ENCODE measurements at regions not wholly inside any gene's neighbourhood (a gene's known extent, or its start where the extent isn't known, plus 50 kb on each side); places are given as distances from the start of the nearest gene placed in this dataset.

DNA sequence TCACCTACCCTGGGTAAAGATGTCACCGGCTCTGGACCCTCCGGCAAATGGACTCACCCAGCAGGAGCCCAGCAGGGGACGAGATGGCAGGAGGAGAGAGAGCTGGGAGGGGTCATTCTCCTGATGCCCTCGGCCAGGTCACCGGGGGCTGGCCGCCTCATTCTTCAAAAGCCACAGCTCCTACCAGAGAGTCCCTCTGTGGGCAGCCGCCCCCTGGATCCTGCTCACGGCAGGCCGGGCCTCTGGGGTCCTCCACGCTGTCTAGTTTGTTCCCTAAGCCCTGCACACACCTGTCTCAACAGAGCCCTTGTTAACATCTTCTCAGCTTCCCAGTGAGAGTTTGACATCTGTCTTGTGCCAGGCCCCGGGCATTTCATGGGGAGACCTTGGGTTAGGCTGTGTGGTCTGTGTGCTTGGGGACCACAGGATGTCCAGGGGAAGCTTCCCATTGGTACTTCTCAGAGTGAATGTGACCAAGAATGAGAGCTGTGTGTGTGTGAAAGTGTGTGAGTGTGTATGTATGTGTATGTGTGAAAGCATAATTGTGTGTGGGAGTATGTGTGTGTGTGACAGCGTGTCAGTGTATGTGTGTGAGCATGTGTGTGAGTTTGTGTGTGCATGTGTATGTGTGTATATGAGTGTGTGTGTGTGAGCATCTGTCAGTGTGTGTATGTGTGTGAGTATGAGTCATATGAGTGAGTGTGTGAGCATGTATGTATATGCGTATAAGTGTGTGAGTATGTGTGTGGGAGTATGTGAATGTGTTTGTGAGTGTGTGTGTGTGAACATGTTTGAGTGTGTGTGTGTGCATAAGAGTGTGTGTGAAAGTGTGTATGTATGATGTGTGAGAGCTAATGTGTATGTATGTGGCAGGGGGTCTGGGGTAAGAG lies 65.5 kb upstream of the BCO1 start:
- TF ChIP-seq, protein P1, sequence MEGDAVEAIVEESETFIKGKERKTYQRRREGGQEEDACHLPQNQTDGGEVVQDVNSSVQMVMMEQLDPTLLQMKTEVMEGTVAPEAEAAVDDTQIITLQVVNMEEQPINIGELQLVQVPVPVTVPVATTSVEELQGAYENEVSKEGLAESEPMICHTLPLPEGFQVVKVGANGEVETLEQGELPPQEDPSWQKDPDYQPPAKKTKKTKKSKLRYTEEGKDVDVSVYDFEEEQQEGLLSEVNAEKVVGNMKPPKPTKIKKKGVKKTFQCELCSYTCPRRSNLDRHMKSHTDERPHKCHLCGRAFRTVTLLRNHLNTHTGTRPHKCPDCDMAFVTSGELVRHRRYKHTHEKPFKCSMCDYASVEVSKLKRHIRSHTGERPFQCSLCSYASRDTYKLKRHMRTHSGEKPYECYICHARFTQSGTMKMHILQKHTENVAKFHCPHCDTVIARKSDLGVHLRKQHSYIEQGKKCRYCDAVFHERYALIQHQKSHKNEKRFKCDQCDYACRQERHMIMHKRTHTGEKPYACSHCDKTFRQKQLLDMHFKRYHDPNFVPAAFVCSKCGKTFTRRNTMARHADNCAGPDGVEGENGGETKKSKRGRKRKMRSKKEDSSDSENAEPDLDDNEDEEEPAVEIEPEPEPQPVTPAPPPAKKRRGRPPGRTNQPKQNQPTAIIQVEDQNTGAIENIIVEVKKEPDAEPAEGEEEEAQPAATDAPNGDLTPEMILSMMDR (conservative IDR thresholded peaks at IDR 0.05; ENCODE audit: low read depth, low read length), result no peak
- H3K4me3 ChIP-seq (ENCODE audit: low read depth, low read length), result no peak overlapping the region
- no peak for DNase-seq (ENCODE audit: low read depth)

GRCh38 chr16:81170824-81171223 lies 67.7 kb upstream of the BCO1 start:
- no peak overlapping the region for H3K4me3 ChIP-seq (ENCODE audit: low read depth, low read length)
- TF ChIP-seq, protein P1 (conservative IDR thresholded peaks at IDR 0.05; ENCODE audit: low read depth, low read length), result no peak
- DNase-seq (ENCODE audit: low read depth), result no peak

- no peak overlapping the region for H3K4me3 ChIP-seq (ENCODE audit: low read depth, low read length)
- DNase-seq (ENCODE audit: low read depth), result no peak
- TF ChIP-seq, protein P1 (conservative IDR thresholded peaks at IDR 0.05; ENCODE audit: low read depth, low read length), result no peak
These were observed 70.1 kb upstream of the BCO1 start for GRCh38 chr16:81168406-81168805.

GRCh38 chr16:81167851-81168250 lies 70.6 kb upstream of the BCO1 start:
- TF ChIP-seq, protein P1 (conservative IDR thresholded peaks at IDR 0.05; ENCODE audit: low read depth, low read length), result no peak
- H3K4me3 ChIP-seq (ENCODE audit: low read depth, low read length), result no peak overlapping the region
- DNase-seq (ENCODE audit: low read depth), result no peak

DNA sequence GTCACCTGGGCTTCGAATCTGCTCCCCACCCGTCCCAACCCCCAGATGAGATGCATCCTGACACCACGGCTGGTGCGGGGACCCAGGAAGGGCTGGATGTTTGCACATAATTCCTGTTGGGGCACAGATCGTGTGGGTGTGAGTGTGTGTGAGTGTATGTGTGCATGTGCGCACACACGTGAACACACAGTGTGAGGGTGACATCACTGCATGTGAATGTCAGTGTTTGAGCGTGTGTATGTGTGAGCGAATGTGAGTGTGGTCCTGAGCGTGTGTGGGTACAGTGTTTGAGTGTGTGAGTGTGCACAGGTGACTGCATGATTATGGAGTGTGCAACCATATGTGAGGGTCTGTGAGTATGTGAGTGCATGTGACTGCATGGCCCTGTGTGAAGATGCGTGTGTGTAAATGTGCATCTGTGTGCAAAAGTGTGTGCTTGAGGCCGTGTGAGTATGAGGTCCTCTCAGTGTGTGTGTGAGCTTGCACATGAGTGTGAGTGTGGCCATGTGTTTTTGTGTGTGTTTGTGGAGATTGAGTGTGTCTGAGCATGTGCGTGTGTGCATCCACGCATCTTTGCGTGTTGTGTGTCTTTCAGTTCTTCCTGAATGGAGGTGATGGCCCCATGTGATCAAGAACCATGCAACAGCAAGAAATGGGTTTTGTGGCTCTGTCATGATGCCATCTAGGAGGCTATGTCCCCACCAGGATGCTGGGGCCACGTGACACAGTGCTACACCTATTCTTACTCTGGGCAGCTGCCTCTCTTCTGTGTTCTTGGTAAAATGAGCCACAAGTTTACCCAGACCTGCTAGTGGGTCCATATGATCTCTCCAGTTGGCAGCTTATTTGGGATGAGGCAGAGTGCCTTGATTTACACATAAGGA lies 70.5 kb upstream of the GCSH start:
- H3K4me3 ChIP-seq (ENCODE audit: low read depth, low read length), result no peak overlapping the region
- DNase-seq (ENCODE audit: low read depth), result no peak
- TF ChIP-seq, protein P1 (conservative IDR thresholded peaks at IDR 0.05; ENCODE audit: low read depth, low read length), result no peak

GRCh38 chr16:81165411-81166097 lies 69.4 kb upstream of the GCSH start:
- H3K4me3 ChIP-seq (ENCODE audit: low read depth, low read length), result no peak overlapping the region
- DNase-seq (ENCODE audit: low read depth), result no peak
- TF ChIP-seq, protein P1 (conservative IDR thresholded peaks at IDR 0.05; ENCODE audit: low read depth, low read length), result no peak

All from epithelial cell of proximal tubule (primary cell).